NCI-H748 (cell line): ENCODE measurements at regions not wholly inside any gene's neighbourhood (a gene's known extent, or its start where the extent isn't known, plus 50 kb on each side); places are given as distances from the start of the nearest gene placed in this dataset.

Experiments
- DNase-seq: peaks from one replicate; lab custom pipeline; 2025; ENCODE audit not compliant: unreplicated experiment; lab: John Stamatoyannopoulos, UW

GRCh38 chr10:83037653-83038052 lies 1101.7 kb upstream of the GHITM start:
- no peak for DNase-seq

- DNase-seq, result no peak
Measured at GRCh38 chr10:83038631-83039030, 1100.7 kb upstream of the GHITM start.

GRCh38 chr10:83045731-83046130 lies 1093.6 kb upstream of the GHITM start:
- no peak for DNase-seq

- DNase-seq, result no peak
Measured at GRCh38 chr10:83050815-83051214, 1088.5 kb upstream of the GHITM start.

- no peak for DNase-seq
Measured at GRCh38 chr10:83062871-83063270, 1076.4 kb upstream of the GHITM start.

- no peak for DNase-seq
Measured at GRCh38 chr10:83073472-83073871, 1065.8 kb upstream of the GHITM start.

GRCh38 chr10:83075016-83075814 lies 1064.1 kb upstream of the GHITM start:
- no peak for DNase-seq

GRCh38 chr10:83075815-83076355 lies 1063.4 kb upstream of the GHITM start:
- DNase-seq, result no peak

- DNase-seq, result no peak
Measured at GRCh38 chr10:83076443-83076842, 1062.9 kb upstream of the GHITM start.

GRCh38 chr10:83078160-83078559 lies 1061.1 kb upstream of the GHITM start:
- no peak for DNase-seq

- DNase-seq, result no peak
Measured at GRCh38 chr10:83078645-83079044, 1060.7 kb upstream of the GHITM start.

- no peak for DNase-seq
Measured at GRCh38 chr10:83083831-83084230, 1055.5 kb upstream of the GHITM start.

GRCh38 chr10:83089335-83089734 lies 1050.0 kb upstream of the GHITM start:
- DNase-seq, result no peak

- DNase-seq, result no peak
Measured at GRCh38 chr10:83104616-83105015, 1034.7 kb upstream of the GHITM start.

- no peak for DNase-seq
Measured at GRCh38 chr10:83108565-83109333, 1030.6 kb upstream of the GHITM start.

- DNase-seq, result no peak
Measured at GRCh38 chr10:83119346-83119745, 1020.0 kb upstream of the GHITM start.

GRCh38 chr10:83122336-83122735 lies 1017.0 kb upstream of the GHITM start:
- DNase-seq, result no peak

GRCh38 chr10:83127942-83128575 lies 1011.2 kb upstream of the GHITM start:
- DNase-seq, result no peak

GRCh38 chr10:83140811-83141210 lies 998.5 kb upstream of the GHITM start:
- DNase-seq, result no peak

- no peak for DNase-seq
Measured at GRCh38 chr10:83142074-83142563, 997.2 kb upstream of the GHITM start.

GRCh38 chr10:83144461-83144860 lies 994.8 kb upstream of the GHITM start:
- DNase-seq, result no peak
